PC-3 (cell line): ENCODE measurements at regions not wholly inside any gene's neighbourhood (a gene's known extent, or its start where the extent isn't known, plus 50 kb on each side); places are given as distances from the start of the nearest gene placed in this dataset.

Experiments
- ATAC-seq: fragments of 200-7000 bp; cut with Tn5 transposase; 2 replicates; pipeline ENCODE4 v1.9.1; 2020; ENCODE audit warnings: mild to moderate bottlenecking, moderate library complexity
- BruUV-seq: library from RNA; stranded (reverse); fragments of 400-500 nt; replicated peaks from 2 replicates; lab custom pipeline; 2021; lab: Mats Ljungman, UMichigan
- CTCF ChIA-PET: fragments of 300-600 bp; sonication (Branson Sonifier 250); formaldehyde crosslinking; loops from one replicate; lab custom pipeline; 2022; ENCODE audit warnings: antibody characterized with exemption; lab: Charles Lee
- POLR2A ChIA-PET: fragments of 300-600 bp; sonication (Branson Sonifier 250); formaldehyde crosslinking; loops from one replicate; lab custom pipeline; 2022; ENCODE audit warnings: antibody characterized with exemption; ENCODE audit not compliant: unreplicated experiment; lab: Charles Lee
- DNase-seq: peaks from one replicate; pipeline ENCODE4 v3.0.0-alpha.2; 2015
- H2AFZ ChIP-seq: fragments of 300-600 bp; sonication (generic); 2 replicates; pipeline ENCODE4 v1.6.0; 2016; ENCODE audit warnings: antibody characterized with exemption, low read length
- H3F3A ChIP-seq: fragments of 300-600 bp; sonication (generic); one replicate; pipeline ENCODE4 v1.6.0; 2017; ENCODE audit warnings: antibody characterized with exemption, low read length, control low read depth, mild to moderate bottlenecking; ENCODE audit not compliant: unreplicated experiment
- H3K27ac ChIP-seq: fragments of 300-600 bp; sonication (generic); 2 replicates; pipeline ENCODE4 v1.5.1; 2016; ENCODE audit warnings: mild to moderate bottlenecking, low read length
- H3K27me3 ChIP-seq: fragments of 300-600 bp; sonication (generic); 2 replicates; pipeline ENCODE4 v1.6.1; 2016; ENCODE audit warnings: low read length, mixed read lengths
- H3K36me3 ChIP-seq: fragments of 300-600 bp; sonication (generic); 2 replicates; pipeline ENCODE4 v1.6.1; 2016; ENCODE audit warnings: low read depth, mixed run types, low read length, mixed read lengths
- H3K4me1 ChIP-seq: fragments of 300-600 bp; sonication (generic); 2 replicates; pipeline ENCODE4 v1.5.1; 2016; ENCODE audit warnings: low read length; ENCODE audit not compliant: insufficient read depth
- H3K4me2 ChIP-seq: fragments of 300-600 bp; sonication (generic); 2 replicates; pipeline ENCODE4 v1.6.0; 2016; ENCODE audit warnings: low read length
- H3K4me3 ChIP-seq: fragments of 300-600 bp; sonication (generic); 2 replicates; pipeline ENCODE4 v1.5.1; 2016; ENCODE audit warnings: mild to moderate bottlenecking, low read length, mixed read lengths
- H3K79me2 ChIP-seq: fragments of 300-600 bp; sonication (generic); 2 replicates; pipeline ENCODE4 v1.6.1; 2017; ENCODE audit warnings: low read length, mixed read lengths
- H3K9ac ChIP-seq: fragments of 300-600 bp; sonication (generic); 2 replicates; pipeline ENCODE4 v1.6.0; 2016; ENCODE audit warnings: mild to moderate bottlenecking, low read length
- H3K9me2 ChIP-seq: fragments of 300-600 bp; sonication (generic); replicated peaks from 2 replicates; pipeline ENCODE4 v1.6.1; 2016; ENCODE audit warnings: mixed run types, low read length, mixed read lengths
- H3K9me3 ChIP-seq: fragments of 300-600 bp; sonication (generic); 2 replicates; pipeline ENCODE4 v1.6.1; 2016; ENCODE audit warnings: low read length, mixed read lengths
- H4K20me1 ChIP-seq: fragments of 300-600 bp; sonication (generic); 2 replicates; pipeline ENCODE4 v1.6.1; 2016; ENCODE audit warnings: low read length, mixed read lengths
- EZH2 ChIP-seq: fragments of 300-600 bp; sonication (generic); IDR thresholded peaks from one replicate; pipeline ENCODE4 v1.6.1; 2017; ENCODE audit warnings: antibody characterized with exemption, mild to moderate bottlenecking, low read length; ENCODE audit not compliant: unreplicated experiment
- EZH2phosphoT487 ChIP-seq: fragments of 300-600 bp; sonication (generic); IDR thresholded peaks from 2 replicates; pipeline ENCODE4 v1.6.1; 2018; ENCODE audit warnings: mild to moderate bottlenecking, antibody characterized with exemption, low read length, borderline replicate concordance
- intact Hi-C: fragments of 100-400 bp; cut with micrococcal nuclease; formaldehyde crosslinking; loops from 2 replicates; pipeline ENCODE4 v1.9.0; 2023
- TF ChIP-seq, protein P1 (sequence below): fragments of 300-600 bp; sonication (generic); conservative IDR thresholded peaks from 2 replicates; pipeline ENCODE4 v1.5.1; 2017; ENCODE audit warnings: antibody characterized with exemption, low read depth, mild to moderate bottlenecking, low read length

DNA sequence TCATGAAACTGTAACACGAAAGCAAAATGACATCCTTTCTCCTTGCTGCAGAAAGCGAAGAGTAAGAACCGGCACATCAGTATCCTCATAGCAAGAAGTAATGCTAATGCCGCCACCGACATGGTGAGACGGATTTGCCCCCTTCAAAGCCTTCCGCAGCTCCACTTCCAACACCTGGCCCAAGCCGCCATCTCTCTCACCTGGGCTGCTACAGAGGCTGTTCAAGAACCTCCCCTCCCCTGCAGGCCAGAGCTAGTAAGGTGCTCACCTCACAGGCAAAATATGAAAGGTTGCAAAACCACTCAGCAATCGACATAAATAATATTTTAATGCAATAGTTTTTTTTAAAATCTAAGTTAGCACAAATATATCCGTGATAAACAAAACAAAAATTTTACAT, 123.9 kb upstream of the FRMD4A start:
- Histone ChIP-seq H3K79me2 (no peaks in the 10 kb centered on the region), H3K27me3 (no peaks in the 10 kb centered on the region), H3K27ac (no peak overlapping the region), H3K9me2 (no peaks in the 10 kb centered on the region), H3F3A (no peaks in the 10 kb centered on the region), H3K4me3 (no peak overlapping the region), H3K4me2 (no peak overlapping the region), H3K36me3 (no peaks in the 10 kb centered on the region), H2AFZ (no peak overlapping the region), H3K9me3 (no peaks in the 10 kb centered on the region), H4K20me1 (no peaks in the 10 kb centered on the region), H3K4me1 (no peaks in the 10 kb centered on the region), H3K9ac (no peak overlapping the region)
- ATAC-seq (no peak), DNase-seq (no peak)
- CTCF ChIA-PET, result no interaction called here
- intact Hi-C loops, result no loop called here
- no peak for TF ChIP-seq EZH2phosphoT487
- TF ChIP-seq EZH2, result no peak
- TF ChIP-seq, protein P1, sequence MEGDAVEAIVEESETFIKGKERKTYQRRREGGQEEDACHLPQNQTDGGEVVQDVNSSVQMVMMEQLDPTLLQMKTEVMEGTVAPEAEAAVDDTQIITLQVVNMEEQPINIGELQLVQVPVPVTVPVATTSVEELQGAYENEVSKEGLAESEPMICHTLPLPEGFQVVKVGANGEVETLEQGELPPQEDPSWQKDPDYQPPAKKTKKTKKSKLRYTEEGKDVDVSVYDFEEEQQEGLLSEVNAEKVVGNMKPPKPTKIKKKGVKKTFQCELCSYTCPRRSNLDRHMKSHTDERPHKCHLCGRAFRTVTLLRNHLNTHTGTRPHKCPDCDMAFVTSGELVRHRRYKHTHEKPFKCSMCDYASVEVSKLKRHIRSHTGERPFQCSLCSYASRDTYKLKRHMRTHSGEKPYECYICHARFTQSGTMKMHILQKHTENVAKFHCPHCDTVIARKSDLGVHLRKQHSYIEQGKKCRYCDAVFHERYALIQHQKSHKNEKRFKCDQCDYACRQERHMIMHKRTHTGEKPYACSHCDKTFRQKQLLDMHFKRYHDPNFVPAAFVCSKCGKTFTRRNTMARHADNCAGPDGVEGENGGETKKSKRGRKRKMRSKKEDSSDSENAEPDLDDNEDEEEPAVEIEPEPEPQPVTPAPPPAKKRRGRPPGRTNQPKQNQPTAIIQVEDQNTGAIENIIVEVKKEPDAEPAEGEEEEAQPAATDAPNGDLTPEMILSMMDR, result no peak
- BruUV-seq, result no TSS peak
- POLR2A ChIA-PET, result no interaction called here

DNA sequence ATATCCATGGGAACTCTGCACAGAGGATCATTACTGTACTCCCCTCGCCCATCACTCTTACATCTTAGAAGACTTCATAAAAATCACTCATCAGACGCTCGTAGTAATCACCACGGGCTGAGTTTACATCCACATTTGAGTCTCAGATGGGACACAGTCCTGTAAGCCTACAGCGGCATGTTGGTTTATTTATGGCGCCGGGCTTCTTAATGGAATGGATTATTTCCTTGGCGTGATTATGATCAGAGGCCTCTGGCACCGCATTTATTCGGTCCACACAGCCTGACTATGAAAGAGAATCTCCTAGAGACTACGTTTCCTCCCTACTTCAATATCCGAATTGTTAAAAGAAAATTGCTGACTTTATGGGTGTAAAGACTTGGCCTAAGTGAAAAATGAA, 123.5 kb upstream of the FRMD4A start:
- H4K20me1 ChIP-seq, result no peaks in the 10 kb centered on the region
- ATAC-seq, result no peak
- H3K27ac ChIP-seq, result no peak overlapping the region
- H3K4me2 ChIP-seq, result no peak overlapping the region
- H3K27me3 ChIP-seq, result no peaks in the 10 kb centered on the region
- H3K4me3 ChIP-seq, result no peak overlapping the region
- H3K9ac ChIP-seq, result no peak overlapping the region
- TF ChIP-seq, protein P1, result no peak
- no peak for TF ChIP-seq EZH2phosphoT487
- TF ChIP-seq EZH2, result no peak
- no peaks in the 10 kb centered on the region for H3K79me2 ChIP-seq
- no peaks in the 10 kb centered on the region for H3K36me3 ChIP-seq
- intact Hi-C loops, result no loop called here
- no peaks in the 10 kb centered on the region for H3K9me3 ChIP-seq
- CTCF ChIA-PET, result no interaction called here
- BruUV-seq, result no TSS peak
- H3K9me2 ChIP-seq, result no peaks in the 10 kb centered on the region
- H2AFZ ChIP-seq, result no peak overlapping the region
- POLR2A ChIA-PET, result interaction anchor here (0.6 kb wide), 1 partner anchor 188 kb away, joined by 9 read pairs; no protein-coding TSS in a partner anchor
- DNase-seq, result no peak
- H3K4me1 ChIP-seq, result no peaks in the 10 kb centered on the region
- no peaks in the 10 kb centered on the region for H3F3A ChIP-seq

DNA sequence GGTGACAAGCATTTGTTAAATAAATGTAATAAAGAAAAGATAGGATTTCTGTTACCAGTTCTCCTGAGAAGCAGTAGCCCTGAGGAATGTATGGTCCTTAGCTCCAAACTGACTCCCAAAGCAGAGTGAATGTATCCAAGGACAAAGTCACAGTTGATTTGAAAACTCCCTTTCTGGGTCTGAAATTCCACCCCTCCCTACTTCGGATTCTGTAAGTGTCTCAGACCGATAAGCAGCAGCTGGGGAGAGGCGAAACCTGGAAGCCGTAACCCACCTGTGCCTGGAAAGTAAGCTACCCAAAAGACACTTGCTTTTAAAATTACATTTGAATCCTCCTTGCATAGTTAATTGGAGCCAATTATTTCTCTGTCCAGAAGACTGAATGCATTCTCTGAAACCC, 122.9 kb upstream of the FRMD4A start:
- Histone ChIP-seq H3K4me3 (no peak overlapping the region), H3K27ac (no peak overlapping the region), H3K9me2 (no peaks in the 10 kb centered on the region), H3K27me3 (no peaks in the 10 kb centered on the region), H3K4me1 (no peaks in the 10 kb centered on the region), H3K4me2 (no peak overlapping the region), H3F3A (no peaks in the 10 kb centered on the region), H3K79me2 (no peaks in the 10 kb centered on the region), H3K9me3 (no peaks in the 10 kb centered on the region), H2AFZ (no peak overlapping the region), H3K36me3 (no peaks in the 10 kb centered on the region), H3K9ac (no peak overlapping the region), H4K20me1 (no peaks in the 10 kb centered on the region)
- intact Hi-C loops, result no loop called here
- ChIA-PET POLR2A (interaction anchor here (0.6 kb wide), 1 partner anchor 188 kb away, joined by 9 read pairs; no protein-coding TSS in a partner anchor), CTCF (no interaction called here)
- no peak for ATAC-seq
- no peak for DNase-seq
- TF ChIP-seq, protein P1, result no peak
- no peak for TF ChIP-seq EZH2
- TF ChIP-seq EZH2phosphoT487, result no peak
- BruUV-seq, result no TSS peak
